Loucy (cell line): ENCODE measurements at regions not wholly inside any gene's neighbourhood (a gene's known extent, or its start where the extent isn't known, plus 50 kb on each side); places are given as distances from the start of the nearest gene placed in this dataset.
A peak's percentile ranks its signal among the peaks of the same experiment; 100 is the strongest.

Source experiments
- H2AFZ ChIP-seq: fragments of 200-600 bp; sonication (generic); 2 replicates; pipeline ENCODE4 v1.6.0; 2016; ENCODE audit warnings: antibody characterized with exemption, mild to moderate bottlenecking, low read length, moderate library complexity
- H3F3A ChIP-seq: fragments of 200-600 bp; 2 replicates; pipeline ENCODE4 v1.6.0; 2016; ENCODE audit warnings: antibody characterized with exemption, low read depth, mild to moderate bottlenecking
- H3K27me3 ChIP-seq: fragments of 200-600 bp; sonication (generic); 2 replicates; pipeline ENCODE4 v1.6.1; 2014; ENCODE audit warnings: low read length, mild to moderate bottlenecking; ENCODE audit not compliant: insufficient read depth, poor library complexity, severe bottlenecking
- H3K36me3 ChIP-seq: fragments of 200-600 bp; sonication (generic); 2 replicates; pipeline ENCODE4 v1.6.1; 2016; ENCODE audit warnings: low read length; ENCODE audit not compliant: insufficient read depth
- H3K4me1 ChIP-seq: fragments of 200-600 bp; sonication (generic); 2 replicates; pipeline ENCODE4 v1.5.1; 2014; ENCODE audit warnings: low read length, mild to moderate bottlenecking; ENCODE audit not compliant: insufficient read depth, poor library complexity, severe bottlenecking
- H3K4me2 ChIP-seq: fragments of 200-600 bp; sonication (generic); 2 replicates; pipeline ENCODE4 v1.6.0; 2014; ENCODE audit warnings: antibody characterized with exemption, low read length, low read depth, mild to moderate bottlenecking; ENCODE audit not compliant: poor library complexity, severe bottlenecking
- H3K4me3 ChIP-seq: fragments of 200-600 bp; sonication (generic); 2 replicates; pipeline ENCODE4 v1.5.1; 2014; ENCODE audit warnings: low read length, mild to moderate bottlenecking, mixed read lengths; ENCODE audit not compliant: poor library complexity, severe bottlenecking
- H3K79me2 ChIP-seq: fragments of 200-600 bp; sonication (generic); 2 replicates; pipeline ENCODE4 v1.6.1; 2014; ENCODE audit warnings: low read length; ENCODE audit not compliant: insufficient read depth
- H3K9ac ChIP-seq: fragments of 200-600 bp; sonication (generic); 2 replicates; pipeline ENCODE4 v1.6.0; 2014; ENCODE audit warnings: mild to moderate bottlenecking, low read depth, low read length, moderate library complexity; ENCODE audit not compliant: poor library complexity, severe bottlenecking
- H3K9me2 ChIP-seq: fragments of 200-600 bp; sonication (generic); replicated peaks from 2 replicates; pipeline ENCODE4 v1.6.1; 2016; ENCODE audit warnings: low read depth, low read length, mixed read lengths
- H3K9me3 ChIP-seq: fragments of 200-600 bp; sonication (generic); 2 replicates; pipeline ENCODE4 v1.6.1; 2014; ENCODE audit warnings: mild to moderate bottlenecking, antibody characterized with exemption, low read length, low read depth; ENCODE audit not compliant: insufficient read depth
- H4K20me1 ChIP-seq: fragments of 200-600 bp; sonication (generic); 2 replicates; pipeline ENCODE4 v1.6.0; 2014; ENCODE audit warnings: antibody characterized with exemption, low read length, mild to moderate bottlenecking; ENCODE audit not compliant: insufficient read depth, poor library complexity, severe bottlenecking
- CTCF ChIP-seq: fragments of 200-600 bp; sonication (generic); conservative IDR thresholded peaks from 2 replicates; pipeline ENCODE4 v1.5.1; 2014; ENCODE audit warnings: mild to moderate bottlenecking, antibody characterized with exemption, low read length
- EZH2phosphoT487 ChIP-seq: fragments of 200-600 bp; IDR thresholded peaks from 2 replicates; pipeline ENCODE4 v1.6.1; 2018; ENCODE audit warnings: antibody characterized with exemption, mild to moderate bottlenecking, moderate library complexity, borderline replicate concordance

- Histone ChIP-seq H3K4me2 (no peak overlapping the region), H3K4me3 (no peak overlapping the region), H2AFZ (no peak overlapping the region), H3K9ac (no peak overlapping the region), H3K9me3 (no peaks in the 10 kb centered on the region), H3K9me2 (no peaks in the 10 kb centered on the region), H4K20me1 (no peaks in the 10 kb centered on the region), H3K79me2 (no peaks in the 10 kb centered on the region), H3K27me3 (no peaks in the 10 kb centered on the region), H3K36me3 (no peaks in the 10 kb centered on the region), H3K4me1 (no peaks in the 10 kb centered on the region), H3F3A (no peaks in the 10 kb centered on the region)
- TF ChIP-seq EZH2phosphoT487 (no peak), CTCF (no peak)
These were observed 317.7 kb upstream of the LRFN5 start for GRCh38 chr14:41289025-41289424.

GRCh38 chr14:41285186-41285748, 321.4 kb upstream of the LRFN5 start:
- no peaks in the 10 kb centered on the region for H3K4me1 ChIP-seq
- H3K27me3 ChIP-seq, result no peaks in the 10 kb centered on the region
- H2AFZ ChIP-seq, result no peak overlapping the region
- no peaks in the 10 kb centered on the region for H3K9me3 ChIP-seq
- no peaks in the 10 kb centered on the region for H3K36me3 ChIP-seq
- H4K20me1 ChIP-seq, result no peaks in the 10 kb centered on the region
- no peaks in the 10 kb centered on the region for H3F3A ChIP-seq
- no peak overlapping the region for H3K4me3 ChIP-seq
- no peaks in the 10 kb centered on the region for H3K79me2 ChIP-seq
- no peak overlapping the region for H3K4me2 ChIP-seq
- no peaks in the 10 kb centered on the region for H3K9me2 ChIP-seq
- TF ChIP-seq CTCF (no peak), EZH2phosphoT487 (no peak)
- no peak overlapping the region for H3K9ac ChIP-seq

GRCh38 chr14:41280745-41281144, 325.9 kb upstream of the LRFN5 start:
- no peak overlapping the region for H2AFZ ChIP-seq
- no peak overlapping the region for H3K4me3 ChIP-seq
- no peaks in the 10 kb centered on the region for H3K36me3 ChIP-seq
- no peaks in the 10 kb centered on the region for H3K4me1 ChIP-seq
- no peaks in the 10 kb centered on the region for H3K9me2 ChIP-seq
- no peaks in the 10 kb centered on the region for H4K20me1 ChIP-seq
- no peaks in the 10 kb centered on the region for H3F3A ChIP-seq
- H3K4me2 ChIP-seq, result no peak overlapping the region
- no peaks in the 10 kb centered on the region for H3K27me3 ChIP-seq
- TF ChIP-seq EZH2phosphoT487 (no peak), CTCF (peak; percentile 30; the same call in 1 of the 2 replicates)
- H3K79me2 ChIP-seq, result no peaks in the 10 kb centered on the region
- H3K9me3 ChIP-seq, result no peaks in the 10 kb centered on the region
- H3K9ac ChIP-seq, result no peak overlapping the region
